ENCODE measurements at regions not wholly inside any gene's neighbourhood (a gene's known extent, or its start where the extent isn't known, plus 50 kb on each side); places are given as distances from the start of the nearest gene placed in this dataset.

DNA sequence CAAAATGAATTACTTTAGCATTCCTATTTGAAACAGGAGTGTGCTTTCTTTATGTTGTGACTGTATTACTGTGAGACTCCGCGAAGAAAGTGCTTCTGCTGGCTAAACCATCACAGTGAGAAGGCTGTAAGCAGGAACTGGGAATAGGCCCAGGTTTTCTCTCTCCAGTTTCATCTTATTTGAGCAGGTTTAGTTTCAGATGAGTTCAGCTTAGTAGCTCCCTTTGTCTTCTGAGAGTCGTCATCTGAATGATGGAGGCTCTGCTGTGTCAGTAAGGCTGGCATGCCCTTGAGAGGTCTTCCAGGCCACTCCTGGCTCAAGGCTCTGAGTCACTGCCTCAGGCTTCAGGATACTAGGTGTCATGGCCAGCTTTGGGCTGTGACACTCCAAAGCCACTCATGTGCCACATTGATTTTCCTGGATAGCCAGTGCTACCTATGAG is 205.6 kb upstream of the RGS6 start:
- no peak for DNase-seq

DNA sequence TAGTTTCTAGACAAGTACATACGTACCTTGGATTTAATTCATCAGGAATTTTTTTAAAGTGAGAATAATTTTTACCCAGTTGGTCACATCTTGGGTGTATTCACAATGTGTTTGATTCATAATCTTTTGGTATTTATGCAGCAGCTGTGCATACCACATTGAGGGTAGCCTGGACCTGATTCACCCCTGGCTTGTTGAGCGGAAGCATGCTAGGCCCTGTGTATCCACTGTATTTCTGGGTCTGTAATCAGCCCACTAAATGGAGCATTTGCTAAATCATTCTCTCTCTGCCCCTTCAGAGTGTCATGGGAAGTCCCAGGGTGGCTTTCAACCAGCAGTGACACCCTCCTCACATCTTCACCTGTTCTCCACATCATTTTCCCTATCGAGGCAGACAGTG is 203.8 kb upstream of the RGS6 start:
- no peak for DNase-seq

DNA sequence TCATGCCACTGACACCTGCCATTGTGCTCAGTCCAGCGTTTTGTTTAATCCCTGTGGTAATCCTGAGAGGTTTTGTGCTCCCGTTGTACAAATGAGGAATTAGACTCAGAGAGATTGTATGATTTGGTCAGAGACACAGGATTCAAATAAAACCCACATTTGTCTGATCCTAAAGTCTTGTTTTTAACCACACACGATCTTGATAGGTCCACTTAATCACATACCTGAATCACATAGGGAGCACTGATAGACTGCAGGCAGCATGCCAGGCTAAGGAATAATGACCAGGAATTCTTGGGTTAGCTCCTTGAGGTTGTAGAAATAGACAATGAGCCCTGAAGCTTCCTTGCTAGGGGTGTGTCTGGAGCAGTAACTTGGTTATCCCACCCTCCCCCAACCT is 202.6 kb upstream of the RGS6 start:
- DNase-seq, result no peak

DNA sequence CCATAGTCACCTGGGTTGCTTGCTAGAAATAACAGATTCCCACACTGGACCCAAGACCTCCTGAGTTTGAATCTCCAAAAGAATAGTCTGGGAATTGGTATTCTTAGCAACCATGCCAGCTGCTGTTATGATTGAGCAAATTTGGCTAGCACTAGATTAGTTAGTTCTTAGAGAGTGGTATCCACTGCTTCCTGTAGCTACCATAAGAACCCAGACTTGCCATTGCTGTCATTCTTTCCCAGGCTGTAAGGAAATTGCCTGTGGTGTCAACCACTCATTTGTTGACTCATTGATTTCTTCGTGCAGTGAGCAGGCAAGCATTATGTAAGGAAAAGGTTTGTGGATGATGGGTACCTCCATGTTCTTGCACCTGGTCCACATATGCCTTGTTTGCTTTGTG is 201.8 kb upstream of the RGS6 start:
- DNase-seq, result no peak

DNA sequence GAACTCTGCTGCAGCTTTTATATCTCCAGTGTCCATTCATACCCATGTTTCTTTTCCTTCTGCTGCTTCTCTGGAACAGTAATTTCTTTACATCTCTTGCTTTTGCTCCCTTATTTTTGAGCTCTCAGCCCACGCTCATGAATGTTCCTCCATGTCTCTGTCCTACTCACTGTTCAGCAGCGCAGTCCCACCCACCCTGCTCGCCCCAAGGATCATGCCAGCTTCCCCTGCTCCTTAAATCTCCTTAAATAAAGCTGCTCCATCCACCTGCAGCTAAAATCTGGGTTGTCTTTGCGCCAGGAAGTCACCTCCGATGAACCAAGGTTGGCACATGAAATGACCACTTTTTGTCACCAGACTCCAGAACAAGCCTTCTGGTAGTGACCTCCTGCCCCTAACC is 201.1 kb upstream of the RGS6 start:
- DNase-seq, result no peak

DNA sequence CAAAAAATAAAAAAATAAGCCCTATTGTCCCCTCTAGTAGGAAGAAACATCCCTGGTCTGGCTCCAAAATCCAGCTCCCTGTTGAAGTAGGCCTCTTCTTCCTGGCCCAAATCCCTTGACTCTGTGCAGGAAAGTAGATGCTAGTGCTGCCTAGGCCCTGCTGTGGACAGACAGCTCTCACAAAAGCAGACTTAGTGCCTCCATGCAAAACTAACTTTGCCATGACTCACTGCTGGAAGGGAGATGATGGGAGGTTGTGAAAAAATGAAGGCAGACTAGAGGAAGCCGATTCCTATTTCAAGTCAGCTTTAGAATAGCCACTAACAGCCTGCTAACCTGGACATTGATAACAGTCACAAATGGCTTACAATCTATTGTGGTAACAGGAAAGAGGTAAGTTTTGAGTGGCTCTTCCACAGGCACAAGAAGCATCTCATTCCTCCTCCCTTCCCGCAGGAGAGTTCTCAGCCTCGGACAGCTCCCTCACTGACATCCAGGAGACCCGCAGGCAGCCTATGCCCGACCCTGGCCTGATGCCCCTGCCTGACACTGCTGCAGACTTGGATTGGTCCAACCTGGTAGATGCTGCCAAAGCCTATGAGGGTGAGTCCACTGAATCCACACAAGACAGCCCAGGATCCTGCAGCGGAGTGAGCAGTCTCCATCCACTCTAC is 198.9 kb upstream of the RGS6 start:
- DNase-seq, result no peak

DNA sequence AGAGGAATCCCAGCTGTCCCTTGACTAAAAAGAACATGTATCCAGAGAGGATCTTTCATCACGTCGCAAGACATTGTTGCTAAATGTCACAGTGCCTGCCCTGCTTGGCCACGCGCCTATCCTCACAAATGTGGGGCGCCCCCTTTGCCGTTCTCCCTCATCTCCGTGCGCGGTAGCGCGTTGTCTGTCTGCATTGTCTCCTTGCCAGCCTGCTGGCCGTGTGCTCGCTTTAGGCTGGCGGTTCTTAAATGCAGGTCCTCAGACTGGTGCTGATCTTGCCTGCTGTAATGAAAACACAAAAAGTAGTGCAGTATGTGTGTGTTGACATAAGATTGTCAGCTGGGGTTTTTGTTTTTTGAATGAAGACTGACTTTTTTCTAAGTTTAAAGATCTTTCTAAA is 198.2 kb upstream of the RGS6 start:
- DNase-seq, result no peak

DNA sequence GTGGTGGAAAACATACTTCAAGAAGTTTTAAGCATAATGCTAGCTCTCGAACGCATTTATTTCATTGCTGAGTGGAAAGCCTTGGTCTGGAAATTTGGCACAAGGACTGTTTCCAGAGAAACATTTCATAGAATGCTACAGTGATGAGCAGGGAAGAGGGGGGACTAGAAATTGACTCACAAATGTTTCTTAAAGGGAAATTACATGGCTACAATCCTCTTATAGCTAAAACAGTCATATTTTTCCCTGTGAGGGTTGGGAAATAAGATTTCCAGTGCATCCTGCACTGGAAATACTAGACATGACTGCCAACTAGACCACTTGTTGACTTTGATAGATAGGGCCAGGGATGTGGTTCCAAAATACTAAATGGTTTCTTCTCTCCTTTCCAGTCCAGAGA is 197.3 kb upstream of the RGS6 start:
- no peak for DNase-seq

DNA sequence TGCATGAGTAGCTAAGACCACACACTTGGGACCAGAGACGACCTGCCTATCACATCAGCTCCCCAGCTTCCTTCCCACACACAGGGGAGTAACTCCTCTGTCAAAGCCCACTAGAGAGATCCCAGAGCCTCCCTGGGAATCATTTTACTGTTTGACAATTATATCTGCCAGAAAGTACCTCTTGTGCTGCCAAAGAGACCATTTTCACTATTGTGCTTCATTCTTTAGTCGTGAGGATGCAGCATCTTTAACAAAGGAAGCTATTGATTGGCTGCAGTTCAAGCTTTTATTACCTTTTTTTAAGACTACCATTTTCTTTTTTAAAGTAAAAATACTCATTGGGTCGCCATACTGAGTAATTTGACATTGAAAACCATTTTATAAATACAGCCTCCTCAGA is 194.5 kb upstream of the RGS6 start:
- DNase-seq, result no peak

DNA sequence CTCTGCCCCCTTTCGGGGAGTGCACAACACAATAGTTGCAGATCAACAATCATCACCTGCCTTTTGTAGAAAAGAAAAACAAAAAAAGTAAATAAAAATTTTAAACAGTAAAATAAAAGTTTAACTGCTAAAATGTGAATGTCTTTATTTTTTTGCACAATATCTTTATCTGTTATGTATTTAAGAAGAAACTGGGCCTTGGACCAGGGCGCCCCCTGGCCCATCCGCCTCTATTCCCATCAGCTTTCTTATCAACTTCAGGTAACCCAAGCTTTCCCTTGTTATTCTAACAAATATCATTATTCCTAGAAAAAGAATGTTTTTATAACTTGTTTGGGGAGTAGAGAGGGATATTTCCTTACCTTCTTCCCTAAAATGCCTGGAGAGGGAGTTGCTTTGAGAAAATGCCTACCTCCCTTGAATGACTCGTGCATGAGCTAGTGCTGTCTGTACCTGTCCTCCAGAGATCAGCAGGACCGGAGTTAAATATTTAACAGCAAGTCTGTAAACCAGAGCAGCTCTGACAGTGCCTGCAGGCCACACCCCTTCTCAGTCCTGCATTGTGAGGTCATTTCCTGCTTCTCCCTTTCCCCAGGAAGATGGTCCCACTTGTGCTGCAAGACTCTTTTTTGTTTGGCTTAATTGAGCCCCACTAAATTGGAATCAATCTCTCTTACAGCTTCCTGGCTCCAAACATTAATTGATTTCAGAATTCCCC is 192.8 kb upstream of the RGS6 start:
- DNase-seq, result no peak

DNA sequence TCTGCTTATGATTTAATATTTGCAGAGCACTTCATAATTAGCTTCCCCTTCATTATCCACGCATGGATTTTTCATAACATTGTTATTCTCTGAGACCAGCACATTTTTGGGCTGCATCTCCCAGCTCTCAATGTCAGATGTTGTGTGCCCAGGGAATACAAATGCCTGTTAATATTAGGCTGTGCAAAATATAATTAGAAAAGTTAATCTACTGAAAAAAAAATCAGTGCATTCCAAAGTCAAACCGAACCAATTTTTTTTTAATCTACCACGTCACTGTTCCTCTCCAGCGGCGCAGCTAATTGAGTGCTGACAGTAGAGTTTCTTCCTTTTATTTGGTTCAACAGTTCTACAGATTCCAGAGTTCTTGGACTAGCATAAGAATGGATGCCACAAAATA is 191.0 kb upstream of the RGS6 start:
- DNase-seq, result no peak

DNA sequence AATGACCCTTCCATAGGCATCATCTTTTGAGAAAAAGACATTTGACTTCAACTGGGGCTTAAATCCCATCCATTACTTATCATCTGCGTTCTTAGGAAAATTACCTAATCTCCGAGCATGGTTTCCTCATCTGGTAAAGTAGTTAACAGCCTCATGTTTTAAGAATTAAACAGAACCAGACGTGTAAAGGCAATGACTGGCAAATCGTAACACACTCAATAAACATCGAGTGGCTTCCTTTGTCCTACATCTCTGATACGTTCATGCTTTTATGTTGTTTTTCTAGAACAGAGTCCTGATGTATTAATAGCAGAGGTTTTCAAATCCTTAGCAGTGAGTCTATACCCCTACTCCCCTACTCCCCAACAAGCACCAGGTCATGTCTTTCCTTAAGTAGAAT is 189.7 kb upstream of the RGS6 start:
- no peak for DNase-seq

DNA sequence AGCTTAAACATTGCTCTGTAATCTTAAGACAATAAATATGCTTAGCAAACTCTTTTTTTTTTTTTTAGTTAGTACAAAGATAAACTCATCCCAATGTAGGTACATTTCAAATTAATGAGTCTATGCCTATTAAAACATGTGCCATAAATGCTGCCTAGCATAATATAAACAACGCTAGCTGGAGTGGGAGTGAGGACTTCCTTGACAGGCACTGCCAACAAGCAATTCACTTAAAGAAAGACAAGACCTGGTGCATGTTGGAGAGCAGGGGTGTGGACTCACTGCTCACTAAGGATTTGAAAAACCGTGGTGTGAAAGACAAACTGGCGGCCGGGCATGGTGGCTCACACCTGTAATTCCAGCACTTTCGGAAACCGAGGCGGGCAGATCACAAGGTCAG is 187.2 kb upstream of the RGS6 start:
- no peak for DNase-seq

DNA sequence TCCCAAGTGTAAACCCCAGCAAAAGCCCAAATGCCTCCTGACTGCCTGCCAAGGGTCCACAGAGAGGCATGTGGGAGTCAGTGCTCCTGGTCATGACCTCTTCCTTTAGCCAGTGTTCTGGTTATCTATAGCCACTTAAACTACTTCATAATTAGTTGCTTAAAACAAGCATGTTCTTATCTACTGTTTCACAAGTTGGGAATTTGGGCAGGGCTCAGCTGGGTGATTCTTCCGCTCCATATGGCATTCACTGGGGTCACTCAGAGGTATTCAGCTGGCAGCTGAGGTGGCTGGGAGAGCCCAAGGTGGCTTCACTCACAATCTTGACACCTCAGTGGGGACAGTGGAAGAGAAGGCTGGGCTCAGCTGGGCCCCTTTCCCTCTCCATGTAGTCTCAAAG is 184.0 kb upstream of the RGS6 start:
- DNase-seq, result no peak

DNA sequence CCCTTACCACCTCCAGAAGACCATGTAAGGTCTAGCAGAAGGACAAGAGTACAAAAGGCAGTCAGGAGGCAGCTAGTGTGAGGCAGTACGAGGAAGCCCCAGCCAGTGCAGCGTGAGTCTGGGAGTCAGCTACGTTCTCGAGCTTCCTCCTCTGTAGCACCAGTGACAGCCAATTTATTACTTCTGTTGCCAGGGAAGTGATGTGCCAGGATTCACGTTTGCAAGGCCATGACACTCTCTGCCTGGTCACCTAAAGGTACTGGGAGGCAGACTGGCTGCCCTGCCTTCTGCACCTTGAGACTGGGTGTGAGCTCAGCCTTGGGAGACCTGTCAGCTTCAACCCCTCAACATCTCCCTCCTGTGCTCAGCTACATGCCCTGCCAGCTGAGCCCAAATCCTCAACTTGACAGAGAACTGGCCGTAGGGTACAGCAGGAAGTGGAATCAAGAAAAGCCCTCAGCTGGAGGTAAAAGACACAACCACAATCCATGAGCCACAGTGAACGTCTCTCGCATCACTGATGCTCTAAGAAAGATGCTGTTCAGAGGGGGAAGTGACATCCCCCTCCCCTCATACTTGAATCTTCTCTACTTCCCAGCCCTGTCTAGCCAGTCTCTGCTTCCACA is 182.5 kb upstream of the RGS6 start:
- DNase-seq, result no peak

DNA sequence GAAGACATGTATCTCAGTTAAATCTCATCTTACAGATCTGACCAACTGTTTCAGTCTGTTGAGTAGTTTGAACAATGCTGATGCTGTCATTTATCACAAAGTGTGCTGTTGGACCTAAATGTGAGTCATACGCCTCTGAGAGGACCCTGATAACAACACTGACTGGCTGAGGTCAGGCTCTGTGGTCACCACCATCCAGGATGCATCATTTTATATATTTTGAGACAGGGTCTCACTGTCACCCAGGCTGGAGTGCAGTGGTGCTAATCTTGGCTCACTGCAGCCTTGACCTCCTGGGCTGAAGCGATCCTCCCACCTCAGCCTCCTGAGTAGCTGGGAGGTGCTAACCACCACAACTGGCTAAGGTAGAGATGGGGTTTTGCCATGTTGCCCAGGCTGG is 181.0 kb upstream of the RGS6 start:
- DNase-seq, result no peak

DNA sequence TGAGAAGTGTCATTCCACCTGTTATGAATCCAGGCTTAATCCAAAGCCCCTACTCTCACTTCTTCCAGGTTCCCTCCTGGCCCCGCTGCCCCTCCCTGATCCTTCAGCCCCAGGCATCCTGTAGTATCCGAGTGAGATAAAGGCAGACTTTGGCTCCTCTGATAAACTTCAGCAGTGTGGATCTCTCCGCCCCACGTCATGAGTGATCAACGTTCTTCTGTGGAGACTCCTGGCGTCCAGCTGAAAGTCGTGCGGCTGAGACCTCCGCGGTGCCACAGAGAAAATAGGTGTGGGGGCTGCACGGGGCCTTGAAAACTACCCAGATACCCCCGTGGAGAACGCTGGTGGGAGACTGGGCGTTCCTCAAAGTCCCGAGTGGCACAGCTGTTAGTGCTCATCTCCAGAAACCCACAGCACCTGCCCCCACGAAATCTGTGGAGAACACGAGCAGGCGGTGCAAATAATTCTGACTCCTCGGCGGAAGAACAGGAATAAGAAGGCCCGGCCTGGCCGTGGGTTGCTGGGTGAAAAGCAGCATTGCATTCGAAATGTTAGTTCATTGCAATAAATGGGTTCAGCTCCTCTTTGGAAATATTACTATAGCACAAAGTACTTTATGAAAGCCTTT is 180.0 kb upstream of the RGS6 start:
- DNase-seq, result no peak

DNA sequence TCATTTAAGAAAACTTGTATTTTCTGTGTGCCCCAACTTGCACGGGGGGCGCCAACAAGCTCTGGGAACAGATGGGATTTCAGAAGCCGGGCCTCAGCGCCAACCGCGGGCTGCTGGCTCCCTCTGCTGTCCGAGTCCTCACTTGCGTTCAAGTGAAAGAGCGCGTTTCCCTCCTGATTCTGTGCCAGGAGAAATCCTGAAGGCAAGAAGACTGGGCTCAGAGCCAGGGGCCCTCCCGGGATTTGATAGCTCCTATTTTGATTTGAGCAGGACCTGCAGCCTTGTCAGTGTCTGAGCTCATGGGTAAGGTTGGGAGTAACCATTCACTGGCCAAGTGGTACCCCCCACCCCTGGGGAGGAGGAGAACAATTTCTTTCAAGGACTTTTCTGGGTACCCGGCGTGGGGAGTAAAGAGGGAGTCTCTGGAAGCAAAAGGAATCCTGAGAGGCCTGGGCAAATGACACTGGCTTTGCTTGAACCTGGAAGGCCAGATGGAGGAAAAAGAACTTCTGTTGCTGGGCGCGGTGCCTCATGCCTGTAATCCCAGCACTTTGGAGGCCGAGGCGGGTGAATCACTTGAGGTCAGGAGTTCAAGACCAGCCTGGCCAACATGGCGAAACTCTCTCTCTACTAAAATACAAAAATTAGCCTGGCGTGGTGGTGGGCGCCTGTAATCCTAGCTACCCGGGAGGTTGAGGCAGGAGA is 179.0 kb upstream of the RGS6 start:
- peak; percentile 34 to 63 (median 54) for DNase-seq

DNA sequence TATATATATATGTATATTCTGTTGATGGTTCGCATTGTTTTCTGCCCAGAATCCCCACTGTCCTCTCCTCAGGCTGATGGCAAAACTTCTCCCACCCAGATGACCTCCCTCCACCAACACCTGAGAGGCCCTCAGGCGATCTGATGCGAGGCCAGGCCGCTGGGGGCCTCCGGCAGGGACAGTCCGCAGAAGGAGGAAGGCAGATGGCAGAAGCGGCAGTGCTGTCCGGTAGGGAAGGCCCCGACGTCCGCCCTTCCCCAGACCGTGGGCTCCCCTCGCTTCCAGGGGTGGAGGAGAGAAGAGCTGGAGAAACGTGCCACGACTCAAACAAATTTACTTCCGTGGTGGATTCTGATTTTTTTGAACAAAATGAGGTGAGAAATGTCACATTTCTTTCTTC is 178.3 kb upstream of the RGS6 start:
- DNase-seq, result no peak

DNA sequence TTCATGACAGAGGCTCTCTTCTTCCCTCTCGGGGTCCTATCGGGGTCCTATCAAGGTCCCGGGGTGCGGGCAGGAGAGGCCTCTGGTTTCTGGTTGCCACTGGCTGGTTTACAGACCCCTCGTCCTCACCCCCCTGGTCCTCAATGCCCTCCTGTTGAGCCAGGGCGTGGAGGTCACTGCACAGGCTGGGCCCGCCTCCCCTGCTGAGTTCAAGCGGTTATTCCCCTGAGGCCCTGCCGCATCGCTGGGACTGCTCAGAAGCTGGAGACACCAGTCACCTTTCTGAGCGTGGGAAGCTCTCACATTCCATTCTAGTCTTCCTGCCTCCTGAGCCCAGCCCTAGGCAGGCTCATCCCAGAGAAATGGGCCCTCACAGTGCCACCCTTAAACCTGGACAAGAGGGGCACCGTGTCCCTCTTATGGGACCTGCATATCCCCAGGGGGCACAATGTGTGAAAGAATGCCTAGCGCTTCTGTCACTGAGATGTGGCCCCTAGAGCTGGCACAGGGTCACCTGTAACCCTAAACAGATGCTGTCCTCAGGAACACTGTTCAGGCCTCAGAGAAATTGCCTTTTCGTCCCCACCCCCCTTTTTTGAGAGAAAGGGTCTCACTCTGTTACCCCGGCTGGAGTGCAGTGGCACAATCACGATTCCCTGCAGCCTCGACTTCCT is 177.7 kb upstream of the RGS6 start:
- no peak for DNase-seq

DNA sequence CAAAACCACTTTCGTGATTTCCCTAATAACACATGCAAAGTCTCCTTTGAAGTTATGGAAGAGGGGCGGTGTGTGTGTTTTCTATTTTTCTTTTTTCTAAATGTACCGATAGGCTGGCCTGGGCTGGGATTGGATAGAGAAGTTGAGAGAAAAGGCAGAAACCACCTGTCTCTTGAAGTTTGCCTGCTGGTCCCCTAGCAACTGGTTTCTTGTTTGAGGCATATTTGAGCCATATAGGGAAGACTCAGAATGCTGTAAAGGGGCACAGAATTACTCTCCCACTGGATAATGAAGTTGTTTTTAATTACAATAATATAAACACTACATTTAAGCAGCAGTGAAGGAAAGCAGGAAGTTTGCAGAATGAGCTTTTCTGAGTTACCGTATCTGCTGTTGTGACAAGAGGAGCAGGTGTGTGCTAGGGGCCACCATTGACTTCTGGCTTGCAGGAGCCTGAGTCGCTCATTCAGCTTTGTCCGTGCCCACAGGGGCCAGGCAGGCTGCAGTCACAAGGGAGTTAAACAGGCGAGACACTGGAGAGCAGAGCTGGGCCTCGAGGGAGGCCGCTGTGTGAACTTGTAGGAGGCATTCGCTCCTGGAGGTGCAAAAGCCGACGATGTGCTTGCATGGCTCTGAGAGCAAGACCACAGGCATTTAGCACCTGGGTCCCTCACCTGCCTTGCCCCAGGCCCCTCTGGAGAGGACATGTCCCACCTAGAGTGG is 173.8 kb upstream of the RGS6 start:
- DNase-seq, result no peak

DNA sequence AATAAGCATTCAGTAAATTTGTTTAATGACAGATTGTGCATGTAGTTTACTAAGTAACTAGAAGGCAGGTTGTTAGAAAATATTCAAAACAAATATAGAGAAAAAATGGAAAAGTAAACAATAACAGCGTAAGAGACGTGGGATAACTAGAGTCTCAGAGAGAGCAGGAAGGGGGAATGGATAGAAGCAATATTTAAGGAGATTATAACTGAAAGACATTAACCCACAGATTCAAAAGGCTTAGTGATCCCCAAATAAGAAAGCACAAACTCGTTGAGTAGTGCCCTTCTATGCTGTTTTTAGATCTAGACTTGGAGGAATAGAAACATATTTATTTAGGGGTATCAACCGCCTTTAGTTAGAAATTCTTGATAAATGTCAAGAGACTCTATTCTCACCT is 169.7 kb upstream of the RGS6 start:
- no peak for DNase-seq

All from stimulated activated naive CD4-positive, alpha-beta T cell (primary cell).